ENCODE measurements at regions not wholly inside any gene's neighbourhood (a gene's known extent, or its start where the extent isn't known, plus 50 kb on each side); places are given as distances from the start of the nearest gene placed in this dataset.
"Not testable (repeated sequence)": the region's sequence is repeated elsewhere in the genome, so short reads cannot be mapped to it uniquely, and the experiment has no call there.

DNA sequence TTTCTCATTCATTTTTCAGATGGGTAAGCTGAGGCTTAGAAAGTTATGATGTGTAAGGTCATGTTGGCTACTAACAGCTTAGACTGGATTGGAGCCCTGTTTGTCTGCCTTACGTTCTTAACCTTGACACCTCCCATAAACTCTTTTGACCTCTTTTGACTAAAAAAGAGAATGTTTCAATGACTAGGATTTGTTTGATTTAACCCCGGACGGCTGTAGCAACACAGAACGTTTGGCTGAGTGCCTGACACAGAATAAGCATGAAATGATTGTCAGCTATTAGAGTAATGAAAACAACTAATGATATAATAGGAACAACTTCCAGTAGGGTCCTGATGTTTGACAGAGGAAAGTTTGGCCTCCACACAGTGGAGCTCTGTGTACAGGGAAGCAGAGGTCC lies 83.3 kb upstream of the PDZD8 start:
- DNase-seq (ENCODE audit: low read depth in 2 of 2, low spot score in 1 of 2), result no peak

DNA sequence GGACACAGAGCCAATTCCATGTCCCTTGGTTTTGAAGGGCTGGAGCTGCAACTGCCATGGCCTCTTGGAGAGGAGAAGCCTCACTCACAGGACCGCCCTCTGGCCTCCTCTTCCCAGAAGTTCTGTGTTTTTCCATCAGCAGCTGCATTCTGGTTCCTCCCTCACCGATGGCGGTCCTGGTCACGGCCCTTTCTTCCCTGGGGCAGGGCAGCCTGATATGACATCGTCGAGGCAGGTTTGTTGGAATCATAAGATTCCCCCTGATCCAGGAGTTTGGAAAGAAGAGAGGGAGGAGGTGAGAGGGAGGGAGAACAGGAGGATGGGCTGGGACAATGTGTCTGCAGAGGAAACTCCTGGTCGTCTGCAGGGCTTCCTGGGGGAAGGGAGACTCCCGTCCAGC lies 82.7 kb upstream of the PDZD8 start:
- DNase-seq (ENCODE audit: low read depth in 2 of 2, low spot score in 1 of 2), result no peak

DNA sequence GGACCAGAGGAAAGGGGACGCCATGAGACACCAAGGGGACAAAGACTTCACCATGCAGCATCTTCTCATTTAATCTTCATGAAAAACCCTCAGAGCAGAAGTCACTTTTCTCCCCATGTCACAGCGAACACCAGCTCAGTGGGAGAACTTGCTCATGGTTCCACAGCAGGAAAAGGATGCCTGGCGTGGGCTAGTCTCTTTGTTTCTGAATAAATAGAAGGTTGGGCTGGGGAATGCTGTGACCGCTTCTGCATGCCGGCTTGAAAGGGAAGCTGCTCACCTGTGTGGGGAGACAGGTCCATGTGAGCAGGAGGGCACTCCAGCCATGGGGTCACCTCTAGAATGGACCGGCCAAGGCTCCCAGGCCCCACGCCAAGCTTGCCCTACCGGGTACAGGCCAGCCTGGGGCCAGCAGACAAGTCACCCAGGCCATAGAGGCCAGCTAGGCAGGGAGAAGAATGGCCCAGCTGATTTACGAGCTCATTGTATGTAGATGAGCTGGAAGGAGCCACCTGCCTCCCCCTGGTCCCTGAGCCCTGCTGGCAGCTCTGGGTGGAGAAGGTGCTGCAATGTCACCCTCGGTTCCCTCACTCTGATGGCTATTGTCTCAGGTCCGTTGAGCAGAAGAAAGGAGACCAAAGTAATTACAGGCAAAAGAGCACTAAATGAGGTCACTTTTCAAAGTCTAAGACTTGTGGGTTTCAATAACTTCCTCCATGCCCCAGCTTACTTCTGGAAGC lies 82.0 kb upstream of the PDZD8 start:
- no peak for DNase-seq (ENCODE audit: low read depth in 2 of 2, low spot score in 1 of 2)

DNA sequence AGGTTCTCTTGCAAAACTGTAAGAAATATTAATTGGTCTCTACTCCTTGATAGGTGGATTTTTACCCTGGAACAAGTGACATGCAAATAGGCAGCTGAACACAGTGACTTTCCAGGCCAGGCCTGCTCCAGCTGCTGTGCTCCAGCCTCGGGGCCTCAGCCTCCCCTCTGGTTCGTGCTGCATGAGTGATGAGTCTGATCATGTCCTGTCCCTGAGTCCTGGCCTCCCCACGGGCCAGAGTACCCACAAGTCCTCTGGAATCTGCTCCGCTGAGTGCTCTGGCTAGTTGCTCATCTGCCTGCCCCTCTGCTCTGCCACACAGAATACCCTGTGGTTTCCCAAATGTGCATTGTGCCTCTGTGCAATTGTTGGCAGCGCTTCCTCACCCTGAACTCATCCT lies 80.1 kb upstream of the PDZD8 start:
- no peak for DNase-seq (ENCODE audit: low read depth in 2 of 2, low spot score in 1 of 2)

DNA sequence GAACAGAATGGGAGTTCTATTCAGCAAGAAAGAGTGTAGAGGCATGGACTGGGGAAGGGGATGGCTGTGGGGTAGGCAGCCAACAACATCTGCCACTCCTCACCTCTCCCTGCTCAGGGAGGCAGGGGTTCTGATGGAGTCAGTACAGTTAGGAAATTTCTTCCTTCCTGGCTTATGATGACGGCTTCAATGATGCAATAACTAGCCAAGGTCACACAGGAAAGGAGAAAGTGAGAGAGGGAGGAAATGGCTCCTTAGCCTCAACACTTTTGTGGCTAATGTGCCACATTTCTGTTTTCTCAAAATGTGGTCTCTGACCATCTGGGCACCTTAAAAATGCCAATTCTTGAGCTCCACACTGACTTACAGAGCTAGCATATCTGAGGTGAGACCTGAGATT lies 79.3 kb upstream of the PDZD8 start:
- no peak for DNase-seq (ENCODE audit: low read depth in 2 of 2, low spot score in 1 of 2)

DNA sequence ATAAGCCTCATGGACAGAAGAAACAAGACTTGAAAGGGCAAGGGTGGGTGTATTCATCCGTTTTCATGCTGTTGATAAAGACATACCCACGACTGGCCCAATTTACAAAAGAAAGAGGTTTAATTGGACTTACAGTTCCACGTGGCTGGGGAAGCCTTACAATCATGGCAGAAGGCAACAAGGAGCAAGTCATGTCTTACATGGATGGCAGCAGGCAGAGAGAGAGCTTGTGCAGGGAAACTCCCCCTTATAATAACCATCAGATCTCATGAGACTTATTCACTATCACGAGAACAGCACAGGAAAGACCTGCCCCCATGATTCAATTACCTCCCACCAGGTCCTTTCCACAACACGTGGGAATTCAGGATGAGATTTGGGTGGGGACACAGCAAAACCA lies 78.2 kb upstream of the PDZD8 start:
- DNase-seq (ENCODE audit: low read depth in 2 of 2, low spot score in 1 of 2), result not testable (repeated sequence)

DNA sequence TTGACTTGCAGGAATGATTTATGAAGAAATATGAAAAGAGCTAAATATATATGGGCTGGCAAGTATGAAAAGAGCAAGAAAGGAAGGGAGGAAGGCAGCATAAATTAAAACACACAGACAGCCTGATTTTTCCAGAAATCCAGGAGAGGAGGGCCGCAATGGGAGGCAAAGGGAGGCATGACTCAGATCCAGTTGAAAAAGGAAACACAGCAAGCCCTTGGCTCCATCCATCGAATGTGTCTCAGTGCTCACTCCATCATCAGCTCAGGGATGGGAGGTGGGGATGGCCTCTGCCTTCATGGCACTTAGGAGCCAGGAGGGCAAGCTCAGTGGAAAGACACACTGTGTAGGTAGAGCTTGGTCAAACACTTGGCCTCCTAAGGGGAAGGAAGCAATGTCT lies 75.7 kb upstream of the PDZD8 start:
- DNase-seq (ENCODE audit: low read depth in 2 of 2, low spot score in 1 of 2), result no peak

DNA sequence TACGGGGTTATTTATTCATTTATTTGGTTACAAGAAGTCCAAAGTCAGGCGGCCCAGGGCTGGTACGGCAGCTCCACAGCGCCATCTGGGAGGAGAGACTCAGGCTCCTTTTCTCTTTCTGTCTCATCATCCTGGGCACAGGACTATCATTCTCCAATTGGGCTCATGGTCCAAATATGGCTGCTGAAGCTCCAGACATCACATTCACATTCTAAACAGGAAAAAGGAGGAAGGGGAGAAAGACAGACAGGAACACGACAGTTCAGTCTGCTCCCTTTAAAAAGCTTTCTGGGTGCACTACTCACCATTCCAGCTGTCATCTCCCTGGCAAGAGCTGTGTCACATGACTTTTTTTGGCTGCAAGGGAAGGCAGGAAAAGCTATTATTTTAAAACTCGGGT lies 74.4 kb upstream of the PDZD8 start:
- no peak for DNase-seq (ENCODE audit: low read depth in 2 of 2, low spot score in 1 of 2)

DNA sequence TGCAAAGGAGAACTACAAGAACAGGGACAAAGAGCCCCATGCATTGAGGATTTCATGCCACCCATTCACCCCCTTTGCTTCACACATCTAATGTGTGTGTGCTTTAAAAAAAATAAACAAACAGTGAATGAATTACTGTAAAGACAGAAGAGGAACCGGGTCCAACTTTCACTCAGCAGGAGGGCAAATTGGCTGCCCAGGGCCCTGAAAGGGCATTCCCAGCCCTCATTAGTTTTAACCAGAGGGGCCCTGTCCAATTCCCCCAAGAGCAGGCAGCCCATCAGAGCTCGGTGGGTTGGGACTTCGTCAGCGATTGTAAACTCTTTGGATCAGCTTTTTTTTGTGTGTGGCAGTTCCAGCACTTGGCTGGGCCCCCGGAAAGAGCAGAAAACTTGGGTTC lies 73.6 kb upstream of the PDZD8 start:
- DNase-seq (ENCODE audit: low read depth in 2 of 2, low spot score in 1 of 2), result no peak

DNA sequence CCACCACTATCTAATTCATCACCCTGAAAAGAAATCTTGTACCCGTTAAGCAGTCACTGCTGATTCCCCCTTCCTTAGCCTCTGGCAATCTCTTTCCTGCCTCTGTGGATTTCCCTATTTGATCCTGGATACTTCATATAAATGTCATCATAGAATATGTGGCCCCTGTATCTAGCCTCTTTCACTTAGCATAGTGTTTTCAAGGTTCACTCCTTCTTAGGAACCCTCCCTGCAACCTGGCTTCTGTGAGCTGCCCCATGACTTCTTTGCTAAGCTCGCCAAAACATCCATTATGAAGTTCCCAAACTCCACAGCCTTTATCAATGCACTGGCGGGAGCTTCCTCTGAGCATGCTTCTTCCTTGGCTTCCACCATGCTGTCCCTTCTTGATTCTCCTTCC lies 70.8 kb upstream of the PDZD8 start:
- DNase-seq (ENCODE audit: low read depth in 2 of 2, low spot score in 1 of 2), result no peak

DNA sequence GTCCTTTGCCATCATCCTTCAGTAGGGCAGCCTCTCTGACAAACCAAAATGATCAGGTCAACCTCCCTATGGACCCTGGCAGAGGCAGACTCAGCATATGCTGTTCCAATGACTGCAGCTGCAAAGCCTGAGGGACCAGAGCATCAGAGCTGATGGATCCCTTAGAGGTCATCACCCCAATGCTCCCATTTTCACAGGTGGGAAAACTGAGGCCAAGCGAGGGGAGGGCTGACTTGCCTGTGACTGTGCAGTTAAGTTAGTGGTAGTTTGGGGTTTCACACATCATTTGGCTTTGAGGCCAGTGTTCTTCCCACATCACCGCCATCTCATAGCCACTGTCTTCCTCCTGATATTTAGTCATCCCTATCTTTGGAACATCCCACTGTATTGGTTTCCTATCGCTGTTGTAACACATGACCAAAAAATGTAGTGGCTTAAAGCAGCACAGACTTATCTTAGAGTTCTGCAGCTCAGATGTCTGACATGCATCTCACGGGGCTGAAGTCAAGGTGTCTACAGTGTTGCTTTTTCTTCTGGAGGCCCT lies 69.3 kb upstream of the PDZD8 start:
- DNase-seq (ENCODE audit: low read depth in 2 of 2, low spot score in 1 of 2), result no peak

DNA sequence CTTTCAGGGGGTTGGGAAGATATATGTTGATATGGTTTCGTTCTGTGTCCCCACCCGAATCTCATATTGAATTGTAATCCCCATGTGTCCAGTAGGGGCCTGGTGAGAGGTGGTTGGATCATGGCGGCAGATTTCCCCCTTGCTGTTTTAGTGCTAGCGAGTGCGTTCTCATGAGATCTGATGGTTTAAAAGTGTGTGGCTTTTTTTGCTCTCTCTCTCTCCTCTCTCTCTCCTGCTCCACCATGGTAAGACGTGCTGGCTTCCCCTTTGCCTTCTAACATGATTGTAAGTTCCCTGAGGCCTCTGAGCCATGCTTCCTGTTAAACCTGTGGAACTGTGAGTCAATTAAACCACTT lies 68.4 kb upstream of the PDZD8 start:
- no peak for DNase-seq (ENCODE audit: low read depth in 2 of 2, low spot score in 1 of 2)

DNA sequence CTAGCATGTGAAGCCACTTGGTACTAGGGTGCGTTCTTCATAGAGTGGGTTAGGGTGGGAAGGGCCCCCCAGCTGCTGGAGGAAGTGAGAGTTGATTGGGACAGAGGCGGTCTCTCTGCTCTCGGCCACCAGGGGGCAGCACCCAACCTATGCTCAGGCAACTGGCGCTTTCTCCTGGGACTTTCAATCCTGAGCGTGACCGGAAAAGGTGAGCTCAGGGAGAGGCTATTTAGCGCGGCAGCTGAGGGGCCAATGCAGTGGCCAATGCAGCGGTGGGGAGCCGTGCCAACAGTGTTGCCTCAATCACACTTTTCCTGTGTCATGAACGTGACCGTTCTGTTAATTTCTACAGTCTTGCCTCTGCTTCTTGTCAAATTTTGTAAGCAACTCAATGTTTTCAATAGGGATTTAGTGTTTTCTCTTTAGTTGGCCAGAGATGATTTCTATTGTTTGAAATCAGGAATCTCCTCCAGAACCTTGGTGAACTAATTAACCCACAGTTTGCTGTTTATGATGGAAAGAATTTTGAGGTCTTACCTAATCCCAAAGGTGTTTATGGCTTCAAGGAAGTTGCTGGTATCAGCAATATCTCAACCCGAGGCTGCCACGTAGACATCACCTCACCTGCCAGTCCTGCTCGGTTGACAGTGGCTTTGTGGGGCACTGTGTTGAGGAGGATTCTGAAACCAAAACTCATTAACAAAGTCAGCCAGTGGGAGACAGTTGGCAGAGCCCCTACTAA lies 67.9 kb upstream of the PDZD8 start:
- DNase-seq (ENCODE audit: low read depth in 2 of 2, low spot score in 1 of 2), result peak in 1 of 2 donors; percentile 7

DNA sequence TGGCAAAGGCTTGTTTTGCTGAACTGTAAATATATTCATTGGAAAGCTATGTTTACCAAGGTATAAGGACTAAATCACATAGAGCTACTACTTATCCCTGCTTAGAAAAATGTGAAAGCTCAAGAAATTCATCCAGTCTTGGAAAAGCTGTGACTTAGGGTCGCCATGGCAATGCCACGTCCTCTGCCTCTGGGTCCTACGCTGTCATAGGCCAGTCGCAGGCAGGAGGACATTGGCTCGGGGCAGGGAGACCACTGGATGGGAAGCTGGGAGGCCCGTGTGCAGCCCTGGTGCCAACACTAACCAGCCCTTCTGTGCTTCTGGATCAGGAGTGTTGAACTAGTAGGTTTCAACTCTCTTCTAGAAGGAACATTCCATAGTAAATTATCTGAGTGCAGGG lies 67.3 kb upstream of the PDZD8 start:
- no peak for DNase-seq (ENCODE audit: low read depth in 2 of 2, low spot score in 1 of 2)

DNA sequence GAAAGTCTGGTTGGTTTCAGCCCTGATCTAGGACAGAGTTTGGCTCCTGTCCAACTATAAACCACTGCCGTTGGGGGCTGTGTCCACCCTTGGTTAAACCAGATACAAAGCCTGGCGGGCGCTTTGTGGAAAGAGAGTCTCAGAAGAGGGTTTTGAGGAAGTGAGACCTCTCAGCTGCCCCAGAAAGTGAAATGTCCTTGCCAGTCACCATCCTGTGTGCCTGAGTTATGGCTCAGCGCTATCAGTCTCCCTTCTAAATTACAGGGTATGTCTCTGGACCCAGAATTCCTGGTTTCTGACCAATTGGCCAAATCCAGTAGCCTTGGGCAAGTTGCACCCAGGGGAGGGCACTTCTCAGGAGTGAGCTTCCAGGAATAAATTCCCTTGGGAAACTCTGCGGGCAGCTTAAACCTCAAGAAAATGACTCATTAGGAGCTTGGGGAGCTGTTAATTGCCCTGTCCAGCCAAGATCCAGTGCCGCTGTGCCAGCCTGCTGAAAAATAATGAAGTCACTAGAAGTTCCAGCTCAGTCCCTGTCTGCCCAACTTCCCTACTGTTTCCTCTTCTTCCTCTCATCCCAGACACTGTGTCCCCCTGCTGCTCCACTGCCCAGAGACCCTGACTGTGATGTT lies 66.7 kb upstream of the PDZD8 start:
- no peak for DNase-seq (ENCODE audit: low read depth in 2 of 2, low spot score in 1 of 2)

DNA sequence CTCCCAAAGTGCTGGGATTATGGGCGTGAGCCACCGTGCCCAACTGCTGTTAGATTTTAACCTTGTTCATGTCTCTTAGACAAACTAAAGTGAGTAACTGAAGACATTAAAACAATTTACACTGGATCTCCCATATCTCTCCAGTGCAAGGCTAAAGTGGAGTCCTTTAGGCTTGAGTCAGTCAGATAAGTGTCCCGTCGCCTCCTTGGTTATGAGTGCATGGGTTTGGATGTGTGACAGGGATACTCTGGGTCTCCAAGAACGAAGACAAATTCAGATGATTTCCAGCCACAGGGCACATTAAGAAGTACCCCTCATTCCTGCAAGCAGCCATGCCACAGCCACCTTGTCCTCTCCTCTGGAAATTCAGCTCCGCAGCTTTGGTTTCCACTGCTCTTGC lies 66.1 kb upstream of the PDZD8 start:
- DNase-seq (ENCODE audit: low read depth in 2 of 2, low spot score in 1 of 2), result no peak

DNA sequence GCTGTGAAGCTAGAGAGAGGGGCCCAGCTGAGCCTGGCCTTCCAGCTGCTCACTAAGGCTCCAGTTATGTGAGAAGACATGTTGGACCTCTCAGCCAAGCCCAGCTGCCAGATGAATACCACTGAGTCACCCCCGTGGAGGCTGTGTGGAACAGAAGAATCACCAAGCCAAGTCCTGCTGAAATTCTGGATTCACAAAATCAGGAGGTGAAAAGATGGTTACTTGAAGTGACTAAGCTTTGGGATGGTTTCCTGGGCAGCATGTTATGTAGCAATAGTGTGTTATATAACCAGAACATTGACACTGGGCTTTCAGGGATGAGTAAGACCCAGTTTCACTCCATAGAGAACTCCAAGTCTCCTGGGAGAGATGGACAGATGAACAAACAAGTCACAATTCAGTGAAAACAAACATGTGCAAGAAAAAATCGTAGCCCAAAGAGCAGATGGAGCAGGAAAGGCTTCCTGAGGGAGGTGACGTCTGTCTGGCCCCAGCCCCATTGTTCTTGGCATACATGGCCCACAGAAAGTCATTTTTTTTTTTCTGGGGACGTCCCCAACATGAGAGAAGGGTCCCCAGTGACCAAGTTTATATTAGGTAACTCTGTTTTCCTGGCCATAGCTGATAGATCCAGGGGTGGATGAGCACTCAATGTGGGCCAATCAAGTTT lies 64.1 kb upstream of the PDZD8 start:
- DNase-seq (ENCODE audit: low read depth in 2 of 2, low spot score in 1 of 2), result no peak

DNA sequence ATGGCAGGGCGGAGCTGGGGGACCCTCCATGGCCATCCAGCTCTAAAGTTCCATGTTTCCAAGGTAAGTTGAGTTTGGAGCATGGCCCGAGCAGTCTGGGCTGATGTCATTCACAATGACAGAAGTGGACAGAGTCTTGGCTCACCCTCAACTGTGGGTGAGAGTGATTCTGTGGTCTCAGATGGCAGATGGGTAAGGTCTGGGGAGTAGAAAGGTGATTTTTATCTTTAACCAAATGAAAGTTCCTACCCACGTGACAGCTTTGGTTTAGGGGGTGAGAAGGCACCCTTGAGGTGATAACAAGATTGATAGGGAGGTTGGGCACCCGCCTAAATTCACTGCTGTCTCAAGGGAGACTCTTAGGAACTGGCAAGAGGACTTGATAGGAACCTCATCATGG lies 57.6 kb upstream of the PDZD8 start:
- no peak for DNase-seq (ENCODE audit: low read depth in 2 of 2, low spot score in 1 of 2)

DNA sequence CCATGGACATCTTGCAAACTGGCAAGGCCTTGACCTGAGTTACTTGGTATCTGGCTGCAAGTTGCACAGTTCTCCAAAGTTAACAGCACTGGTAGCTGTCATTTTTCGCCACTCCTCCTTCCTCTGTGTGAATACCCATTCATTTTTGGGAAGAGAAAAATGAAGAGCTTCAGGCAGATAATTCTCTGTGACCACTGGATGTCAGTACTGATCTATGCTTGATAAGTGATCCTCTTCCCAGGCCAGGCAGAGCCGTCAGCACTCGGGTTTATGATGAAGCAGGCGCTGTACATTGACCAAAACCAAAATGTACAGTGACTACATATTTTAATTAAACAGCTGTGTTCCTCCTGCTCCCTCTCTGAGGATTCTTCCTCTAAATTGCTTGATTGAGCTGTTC lies 55.9 kb upstream of the PDZD8 start:
- DNase-seq (ENCODE audit: low read depth in 2 of 2, low spot score in 1 of 2), result no peak

DNA sequence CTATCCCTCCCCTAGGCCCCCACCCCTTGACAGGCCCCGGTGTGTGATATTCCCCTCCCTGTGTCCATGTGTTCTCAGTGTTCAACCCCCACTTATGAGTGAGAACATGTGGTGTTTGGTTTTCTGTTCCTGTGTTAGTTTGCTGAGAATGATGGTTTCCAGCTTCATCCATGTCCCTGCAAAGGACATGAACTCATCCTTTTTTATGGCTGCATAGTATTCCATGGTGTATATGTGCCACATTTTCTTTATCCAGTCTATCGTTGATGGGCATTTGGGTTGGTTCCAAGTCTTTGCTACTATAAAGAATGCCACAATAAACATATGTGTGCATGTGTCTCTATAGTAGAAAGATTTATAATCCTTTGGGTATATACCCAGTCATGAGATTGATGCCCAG lies 55.3 kb upstream of the PDZD8 start:
- not testable (repeated sequence) for DNase-seq (ENCODE audit: low read depth in 2 of 2, low spot score in 1 of 2)

DNA sequence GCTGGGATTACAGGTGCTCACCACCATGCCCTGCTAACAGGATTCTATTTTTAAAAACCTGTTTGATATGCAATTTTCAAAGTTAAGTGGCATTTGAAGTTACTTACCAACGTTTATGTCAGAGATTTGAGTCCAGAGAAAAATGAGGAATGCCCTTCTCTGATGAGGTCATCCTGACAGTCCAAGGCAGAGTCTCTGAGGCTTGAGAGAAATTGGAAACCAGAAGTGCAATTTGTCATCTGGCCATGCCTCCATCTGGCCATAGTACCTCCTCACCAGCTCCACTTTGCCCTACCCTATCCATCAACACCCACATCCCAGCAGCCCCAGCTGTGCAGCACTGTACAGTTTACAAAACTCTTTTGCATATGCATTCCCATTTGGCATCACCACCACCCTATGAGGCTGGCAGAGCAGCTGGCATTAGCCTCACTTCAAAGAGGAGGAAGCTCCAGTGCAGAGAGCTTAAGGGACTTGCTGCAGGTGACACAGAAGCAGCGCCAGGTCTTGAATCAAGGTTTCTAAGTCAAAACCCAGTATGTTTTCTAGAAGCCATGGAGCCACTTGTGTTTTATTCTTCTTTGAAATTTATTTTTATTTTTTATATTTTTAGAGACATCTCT lies 54.5 kb upstream of the PDZD8 start:
- no peak for DNase-seq (ENCODE audit: low read depth in 2 of 2, low spot score in 1 of 2)
